Glomerular visceral epithelial cell (primary cell): ENCODE measurements at regions not wholly inside any gene's neighbourhood (a gene's known extent, or its start where the extent isn't known, plus 50 kb on each side); places are given as distances from the start of the nearest gene placed in this dataset.

Experiments
- DNase-seq: peaks from one replicate; pipeline ENCODE4 v3.0.0-alpha.2; 2016; ENCODE audit errors: extremely low spot score

DNA sequence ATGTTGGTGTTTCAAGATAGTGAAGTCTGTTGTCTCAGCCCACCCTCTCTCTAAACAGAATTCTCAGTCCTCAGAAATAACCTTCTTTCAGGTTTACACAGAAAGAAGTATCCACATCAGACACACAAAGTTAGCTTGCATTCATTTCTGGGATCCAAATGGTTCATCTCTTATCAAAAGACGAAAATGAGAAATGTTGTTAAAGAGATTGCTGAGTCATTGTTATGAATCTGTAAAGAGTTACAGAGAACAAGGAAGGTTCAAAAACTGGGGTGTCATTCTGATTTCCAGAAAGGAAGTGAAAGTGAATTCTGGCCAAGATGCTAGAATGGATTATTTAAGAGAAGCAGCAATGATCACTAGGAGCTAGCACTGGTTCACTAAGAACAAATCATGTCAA lies 90.5 kb upstream of the ATXN1 start:
- no peak for DNase-seq

DNA sequence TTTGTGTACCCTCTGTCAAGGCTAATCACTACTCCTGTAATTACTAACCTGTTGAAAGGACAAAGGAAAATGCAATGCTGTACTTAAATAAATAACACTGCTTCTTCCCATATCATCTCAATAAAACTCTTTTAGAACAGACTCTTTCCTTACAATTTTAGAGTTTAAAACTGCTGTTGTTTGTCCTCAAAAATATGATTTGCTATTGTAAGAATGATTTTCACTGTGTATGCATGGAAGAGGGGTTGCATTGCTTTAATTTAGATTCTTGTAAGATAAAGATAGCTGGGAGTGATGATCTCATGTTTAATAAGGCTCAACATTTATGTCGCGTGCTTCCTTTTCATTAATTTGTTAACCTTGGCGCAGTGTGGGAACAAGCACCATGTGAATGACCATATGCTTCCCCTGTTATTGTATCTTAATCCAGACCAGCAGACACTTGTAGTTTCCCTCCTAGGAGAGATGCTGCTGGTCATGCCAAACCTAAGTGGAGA lies 89.8 kb upstream of the ATXN1 start:
- no peak for DNase-seq

DNA sequence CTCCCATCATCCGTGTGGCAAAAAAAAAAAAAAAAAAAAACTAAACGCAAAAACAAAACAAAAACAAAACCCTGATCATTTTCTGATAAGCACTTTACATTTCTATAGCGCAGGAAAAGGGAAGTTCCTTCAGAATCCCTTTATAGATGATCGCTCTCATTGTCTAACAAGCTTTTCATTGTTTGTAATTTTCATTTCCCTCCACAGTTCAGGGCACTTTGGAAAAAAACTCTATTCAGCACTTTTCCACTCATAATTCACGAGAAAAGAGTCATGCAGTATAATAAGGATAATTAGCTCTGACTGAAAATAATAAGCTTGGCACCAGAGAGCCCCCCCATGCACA lies 89.4 kb upstream of the ATXN1 start:
- no peak for DNase-seq

DNA sequence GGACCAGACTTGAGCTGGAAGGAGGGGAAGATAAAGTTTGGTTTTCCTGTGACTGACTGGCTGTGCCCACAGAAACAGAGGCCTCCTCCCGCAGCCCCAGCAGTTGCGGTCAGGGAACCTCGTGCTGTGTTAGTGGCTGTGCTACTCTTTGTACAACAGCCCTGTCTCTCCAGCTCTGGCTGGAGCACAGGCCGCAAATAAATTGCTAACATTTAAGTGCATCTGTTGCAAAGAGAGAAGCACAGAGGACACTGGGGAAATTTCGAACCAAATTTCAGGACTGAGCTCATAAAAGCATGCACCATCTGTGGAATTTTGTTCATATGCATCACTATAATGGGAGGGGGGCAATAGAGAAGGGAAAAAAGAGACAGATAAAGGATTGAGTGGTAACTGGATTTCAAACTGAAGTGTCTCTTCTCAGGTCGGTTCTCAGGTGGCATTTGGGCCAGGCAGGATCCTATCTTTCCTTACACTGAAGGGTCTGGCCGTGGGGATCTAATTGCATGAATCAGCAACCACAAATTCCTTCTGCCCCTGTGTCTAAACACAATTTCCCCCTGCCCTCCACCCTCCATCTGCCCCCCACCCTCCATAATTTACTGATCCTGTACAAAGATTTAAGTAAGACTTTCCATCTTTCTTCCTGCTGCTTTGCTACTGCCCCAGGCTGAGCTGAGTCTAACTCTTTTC lies 88.9 kb upstream of the ATXN1 start:
- peak; percentile 24 for DNase-seq

DNA sequence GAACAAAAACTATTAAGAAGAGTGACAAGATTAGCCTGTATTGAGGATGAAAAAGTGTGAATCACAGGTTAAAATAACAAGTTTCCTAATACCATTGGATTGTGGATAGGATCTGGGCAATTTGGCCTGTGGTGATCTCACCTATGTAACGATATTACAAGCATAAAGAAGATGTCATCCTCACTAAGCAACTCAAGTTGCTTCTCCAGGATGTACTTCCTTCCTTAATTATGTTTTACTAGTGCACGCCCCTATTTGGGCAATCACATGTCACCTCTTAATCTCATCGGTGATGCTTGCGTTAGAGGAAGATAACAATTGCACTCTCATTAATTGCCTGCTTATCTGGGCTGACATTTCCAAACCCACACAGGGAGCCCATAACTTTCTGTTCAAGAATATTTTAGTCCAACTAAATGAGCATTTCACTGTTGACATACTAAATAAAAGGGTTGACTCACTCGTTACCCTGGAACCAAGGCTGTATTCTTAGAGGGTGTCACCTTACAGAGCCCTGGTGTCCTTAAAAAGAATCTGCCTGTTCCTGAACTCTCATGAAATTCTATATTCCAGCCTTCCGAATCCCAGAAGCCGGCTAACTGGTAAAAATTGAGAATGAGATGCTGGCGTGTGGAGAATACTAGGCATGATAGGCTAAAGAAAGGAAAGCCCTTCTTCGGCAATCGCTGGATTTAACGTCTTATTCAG lies 88.2 kb upstream of the ATXN1 start:
- DNase-seq = peak; percentile 28

DNA sequence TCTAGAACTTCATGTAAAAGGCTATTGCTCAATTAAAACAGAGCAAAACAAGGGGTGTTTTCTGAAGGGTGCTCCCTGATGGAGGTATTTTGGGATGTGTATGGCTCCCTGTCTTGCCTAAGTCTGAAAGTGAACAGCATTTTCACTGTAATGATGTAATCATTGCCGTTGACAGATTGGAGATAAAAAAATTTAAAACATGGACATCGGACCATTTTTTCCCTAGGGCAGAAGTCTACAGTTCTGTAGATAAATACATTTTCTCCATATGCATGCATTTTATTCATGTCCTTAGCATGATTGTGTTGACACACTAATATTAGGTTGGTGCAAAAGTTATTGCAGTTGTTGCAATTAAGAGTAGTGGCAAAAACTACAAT lies 85.1 kb upstream of the ATXN1 start:
- DNase-seq = no peak

DNA sequence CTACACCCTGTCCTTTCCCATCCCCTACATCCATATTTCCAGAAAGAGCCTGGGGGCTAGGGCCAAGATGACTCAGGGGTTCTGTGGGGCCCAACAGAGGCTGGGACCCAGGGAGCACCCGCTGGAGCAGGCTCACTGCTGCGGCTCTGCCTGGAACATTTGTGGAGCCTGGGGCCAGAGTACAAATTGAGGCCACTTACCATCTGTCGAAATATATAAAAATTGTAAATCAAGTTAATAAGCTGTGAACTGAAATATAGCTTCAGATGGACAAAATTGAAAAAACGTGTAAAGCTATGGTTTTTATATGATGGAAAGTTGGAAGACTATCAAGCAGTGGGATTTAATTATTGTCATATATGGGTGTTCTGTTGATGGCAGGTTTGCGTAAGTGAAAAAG lies 82.9 kb upstream of the ATXN1 start:
- no peak for DNase-seq

DNA sequence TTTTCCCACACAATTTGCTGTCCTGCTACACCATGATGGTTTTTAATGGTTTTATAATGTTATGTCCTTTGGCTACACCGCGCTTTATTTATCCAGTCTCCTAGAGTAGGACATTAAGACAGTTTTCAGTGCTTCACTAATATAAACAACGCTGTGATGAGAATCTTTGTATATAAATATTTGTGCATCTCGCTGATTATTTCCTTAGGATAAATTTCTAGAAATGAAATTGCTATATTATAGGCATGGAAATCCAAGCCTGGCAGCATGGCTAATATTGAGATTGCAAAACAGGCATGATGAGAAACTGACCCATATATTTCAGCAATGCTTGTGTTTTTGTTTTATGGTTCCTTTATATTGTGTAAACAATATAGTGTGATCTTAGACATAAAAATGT lies 81.4 kb upstream of the ATXN1 start:
- no peak for DNase-seq

DNA sequence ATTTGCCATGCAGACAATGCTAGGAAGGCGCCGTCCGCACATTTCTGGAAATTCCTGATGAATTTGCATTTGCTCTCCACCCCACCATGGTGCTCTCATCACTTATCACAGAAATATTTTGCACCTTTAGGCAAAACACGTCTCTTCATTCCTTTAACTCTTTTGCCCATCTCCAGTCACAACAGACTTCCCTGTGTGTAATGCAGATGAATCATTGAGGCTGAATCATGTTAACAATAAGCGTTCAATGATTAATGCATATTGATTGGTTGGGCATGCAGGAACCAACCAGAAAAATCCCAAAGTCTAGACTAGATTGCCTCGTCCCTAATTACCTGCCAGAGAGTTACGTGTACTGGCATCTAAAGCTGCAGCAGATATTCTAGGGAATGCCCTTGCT lies 80.0 kb upstream of the ATXN1 start:
- no peak for DNase-seq

DNA sequence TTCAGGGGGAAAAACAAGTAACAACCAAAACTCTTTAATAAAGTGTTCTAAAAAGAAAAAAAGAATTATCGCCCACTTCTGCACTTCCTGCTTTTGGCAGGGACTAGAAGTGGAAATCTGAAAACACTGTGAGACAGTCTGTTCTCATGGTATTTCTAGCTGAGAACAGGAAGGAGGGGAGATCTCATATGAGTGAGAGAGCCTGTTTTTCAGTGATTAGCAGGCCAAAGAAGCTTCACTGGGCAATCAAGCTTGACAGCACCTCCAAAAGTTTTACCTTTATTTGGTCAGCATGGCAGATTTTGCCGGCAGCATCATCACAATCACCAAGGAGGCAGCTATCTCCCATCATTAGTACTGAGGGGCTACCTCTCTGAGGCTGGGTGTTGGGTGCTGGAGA lies 79.5 kb upstream of the ATXN1 start:
- DNase-seq = no peak

DNA sequence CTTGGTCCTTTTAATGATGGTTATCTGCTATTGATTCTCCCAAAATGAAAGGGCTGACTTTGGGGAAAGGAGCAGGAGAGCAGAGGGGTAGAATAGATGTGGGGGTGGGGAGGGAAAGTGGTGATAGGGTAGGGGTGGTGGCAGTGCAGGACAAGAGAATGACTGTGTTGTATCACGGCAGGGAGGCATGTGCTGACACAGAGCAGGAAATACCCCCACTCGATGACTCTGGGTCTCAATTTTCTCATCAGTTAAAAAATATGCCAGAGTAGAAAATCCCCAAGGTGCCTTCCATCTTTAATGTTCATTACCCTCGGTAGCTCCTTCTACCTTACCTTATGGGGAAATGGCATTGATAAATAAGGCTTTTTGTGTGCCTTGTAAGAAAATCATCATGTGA lies 79.0 kb upstream of the ATXN1 start:
- DNase-seq = no peak

DNA sequence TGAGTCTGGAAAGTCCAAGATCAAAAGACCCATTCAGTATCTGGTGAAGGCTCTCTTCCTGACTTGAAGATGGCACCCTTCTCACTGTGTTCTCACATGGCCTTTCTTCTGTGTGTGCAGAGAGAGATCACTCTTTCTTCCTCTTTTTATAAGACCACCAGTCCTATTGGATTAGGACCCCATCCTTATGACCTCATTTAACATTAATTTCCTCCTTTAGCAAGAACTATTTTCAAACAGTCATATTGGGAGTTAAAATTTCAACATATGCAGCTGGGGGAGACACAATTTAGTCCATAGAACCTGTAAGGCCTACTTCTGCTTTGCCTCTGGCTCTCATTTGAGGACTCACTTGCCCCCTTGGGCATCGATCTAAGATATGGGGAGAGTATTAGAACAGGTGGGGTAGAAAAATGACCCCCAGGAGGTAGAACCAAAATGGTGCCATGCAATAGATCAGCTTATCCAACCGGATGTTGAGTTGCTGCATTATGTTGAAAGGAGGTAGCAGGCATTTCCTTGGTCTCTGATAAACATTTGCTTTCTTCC lies 78.4 kb upstream of the ATXN1 start:
- DNase-seq = no peak

DNA sequence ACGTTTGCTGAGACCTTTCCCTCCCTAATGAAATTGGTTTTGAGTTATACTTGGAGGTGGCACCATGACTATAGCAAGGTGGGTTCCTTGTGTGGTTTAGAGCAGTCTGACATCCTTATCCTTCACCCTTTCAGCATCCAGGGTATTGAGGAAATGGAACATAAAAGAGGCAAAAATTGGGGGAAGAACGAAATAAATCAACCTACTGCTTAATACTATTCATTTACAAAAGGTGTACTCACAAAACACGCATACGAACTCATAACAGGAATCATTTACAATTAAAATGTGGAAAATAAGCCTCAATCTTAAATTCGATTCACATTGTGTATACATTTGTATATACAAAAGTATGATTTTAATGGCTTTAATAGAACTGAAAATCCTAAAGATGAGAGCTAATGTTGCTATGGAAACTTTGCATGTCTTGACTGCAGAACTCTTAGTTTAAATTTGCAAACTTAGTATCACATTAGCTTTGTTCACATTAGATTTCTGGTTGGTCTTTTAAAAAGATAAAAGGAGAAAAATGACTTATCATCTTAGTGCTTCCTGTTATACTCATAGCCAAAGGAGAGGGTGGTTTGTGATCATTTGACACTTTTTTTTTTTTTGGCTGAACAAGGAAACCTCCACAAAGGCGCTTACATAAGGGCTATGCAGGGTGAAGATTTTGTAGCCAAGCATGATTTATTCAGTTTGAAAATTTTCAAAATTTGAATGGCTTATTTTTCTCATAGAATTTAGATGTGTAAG lies 76.1 kb upstream of the ATXN1 start:
- no peak for DNase-seq

DNA sequence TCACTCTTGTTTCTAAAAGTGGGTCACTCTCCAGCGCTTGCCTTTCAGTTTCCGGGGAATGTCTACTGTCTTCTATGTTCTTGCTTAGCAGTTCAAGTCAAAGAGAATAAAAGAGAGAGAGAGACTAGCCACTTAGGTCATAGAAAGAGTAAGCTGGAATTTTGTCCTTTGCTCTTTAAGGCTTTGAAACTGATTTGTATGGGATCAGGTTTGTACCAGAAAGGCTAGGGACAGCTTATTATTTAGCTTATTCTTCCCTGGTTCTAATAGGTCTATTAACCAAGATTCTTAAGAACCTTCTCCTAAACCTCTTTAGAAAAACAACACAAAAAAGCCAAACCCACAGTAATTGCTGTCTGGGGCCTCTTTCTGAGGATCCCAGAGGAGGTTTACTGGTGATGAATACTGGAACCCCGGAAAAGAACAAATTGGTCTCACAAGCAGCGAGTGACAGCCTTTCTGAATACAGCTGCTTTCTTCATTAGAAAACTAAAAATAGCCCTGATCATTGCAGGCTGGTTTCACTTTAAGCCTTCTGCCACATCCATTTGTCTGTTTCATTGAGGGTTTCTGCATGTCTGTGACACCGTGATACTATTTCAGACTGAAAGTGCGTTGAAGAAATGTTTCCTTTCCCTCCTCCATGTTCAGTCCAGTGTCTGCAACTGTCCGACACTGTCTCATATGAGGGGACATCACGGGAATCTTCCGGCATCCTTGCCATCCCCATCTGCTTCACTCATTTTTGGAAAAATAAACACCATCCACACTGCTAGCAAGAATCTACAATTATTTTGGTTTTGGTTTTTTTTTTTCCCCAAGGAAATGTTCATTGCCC lies 75.1 kb upstream of the ATXN1 start:
- DNase-seq = no peak

DNA sequence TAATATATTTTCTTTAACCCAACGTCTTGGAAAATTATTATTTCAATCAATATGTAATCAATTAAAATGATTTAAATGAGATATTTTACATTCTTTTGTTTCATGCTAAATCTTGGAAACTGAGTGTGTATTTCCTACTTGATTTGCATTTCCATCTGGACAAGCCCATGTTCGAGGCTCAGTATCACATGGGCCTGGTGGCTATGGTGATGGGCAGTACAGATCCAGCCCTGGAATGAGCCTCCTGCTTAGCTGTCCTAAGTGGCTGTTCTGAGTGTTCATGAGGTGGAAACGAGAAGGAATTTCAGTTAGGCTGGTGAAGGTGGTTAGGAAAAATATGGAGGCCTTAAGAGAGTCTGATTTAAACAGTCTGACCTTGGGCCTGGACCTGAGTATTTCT lies 73.0 kb upstream of the ATXN1 start:
- no peak for DNase-seq

DNA sequence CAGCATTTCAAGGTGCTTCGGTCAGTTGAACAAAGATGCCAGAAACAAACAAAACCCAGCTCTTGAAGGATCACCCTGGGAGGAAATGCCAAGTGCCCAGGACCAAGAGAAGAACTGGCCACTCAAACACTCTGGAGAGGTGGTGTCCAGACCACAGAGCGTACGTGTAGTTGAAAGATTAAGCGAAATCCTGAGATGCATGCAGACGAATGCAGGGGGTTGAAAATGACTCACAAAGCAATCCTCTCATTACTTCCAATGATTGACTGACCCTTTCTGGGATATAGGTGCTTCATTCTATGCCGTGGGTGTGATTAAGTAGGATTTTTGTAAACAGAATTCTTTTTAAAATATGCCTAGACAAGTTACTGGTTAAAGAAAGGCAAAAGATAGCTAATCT lies 71.5 kb upstream of the ATXN1 start:
- DNase-seq = peak; percentile 5

DNA sequence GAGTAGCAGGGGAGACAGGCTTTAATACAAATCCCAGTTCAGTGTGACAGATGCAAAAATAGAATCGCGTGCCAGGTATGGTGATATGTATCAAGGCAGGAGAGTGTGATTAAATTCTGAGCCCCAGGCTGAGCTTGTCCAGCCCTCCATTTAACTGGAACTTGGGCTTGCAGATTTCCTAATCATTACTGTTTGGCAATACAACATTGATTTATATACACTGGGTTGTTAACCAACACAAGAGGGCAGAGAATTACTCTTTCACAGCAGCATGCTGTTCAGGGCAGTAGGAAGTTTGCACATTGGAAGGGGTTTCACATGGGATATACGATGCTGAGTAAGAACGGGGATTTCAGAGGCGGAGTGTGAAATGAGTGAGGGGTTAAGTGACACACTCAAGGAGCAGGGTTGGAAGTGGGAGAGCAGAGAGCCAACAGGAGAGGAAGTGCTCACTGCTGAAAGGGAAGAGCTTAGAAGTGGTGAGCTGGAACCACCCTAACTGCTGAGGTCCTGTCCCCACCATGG lies 70.8 kb upstream of the ATXN1 start:
- DNase-seq = no peak

DNA sequence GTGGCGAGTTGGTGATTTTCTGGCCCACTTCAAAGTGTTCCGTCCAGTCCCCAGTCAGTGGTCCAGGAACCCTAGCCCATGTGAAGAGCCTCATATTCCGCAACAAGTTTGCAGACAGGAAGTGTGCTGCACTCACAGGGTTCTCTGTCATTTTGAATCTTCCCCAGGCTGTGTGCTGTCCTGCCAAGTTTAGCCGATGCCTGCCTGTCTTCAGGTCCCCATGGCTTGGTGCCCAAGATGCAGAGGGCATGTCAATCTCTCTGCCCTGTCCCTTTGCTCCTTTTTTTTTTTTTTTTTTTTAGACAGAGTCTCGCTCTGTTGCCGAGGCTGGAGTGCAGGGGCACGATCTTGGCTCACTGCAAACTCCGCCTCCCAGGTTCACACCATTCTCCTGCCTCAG lies 69.9 kb upstream of the ATXN1 start:
- DNase-seq = no peak

DNA sequence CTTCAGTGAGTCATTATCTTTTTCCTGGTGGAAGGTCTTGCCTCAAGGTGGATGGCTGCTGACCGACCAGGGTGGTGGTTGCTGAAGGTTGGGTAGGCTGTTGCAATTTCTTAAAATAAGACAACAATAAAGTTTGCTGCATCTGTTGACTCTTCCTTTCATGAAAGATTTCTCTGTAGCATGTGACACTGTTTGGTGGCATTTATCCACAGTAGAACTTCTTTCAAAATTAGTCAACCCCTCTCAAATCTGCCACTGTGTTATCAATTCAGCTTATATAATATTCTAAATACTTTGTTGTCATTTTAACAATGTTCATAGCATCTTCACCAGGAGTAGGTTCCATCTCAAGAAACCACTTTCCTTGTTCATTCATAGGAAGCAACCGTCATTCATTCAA lies 66.8 kb upstream of the ATXN1 start:
- DNase-seq = no peak

DNA sequence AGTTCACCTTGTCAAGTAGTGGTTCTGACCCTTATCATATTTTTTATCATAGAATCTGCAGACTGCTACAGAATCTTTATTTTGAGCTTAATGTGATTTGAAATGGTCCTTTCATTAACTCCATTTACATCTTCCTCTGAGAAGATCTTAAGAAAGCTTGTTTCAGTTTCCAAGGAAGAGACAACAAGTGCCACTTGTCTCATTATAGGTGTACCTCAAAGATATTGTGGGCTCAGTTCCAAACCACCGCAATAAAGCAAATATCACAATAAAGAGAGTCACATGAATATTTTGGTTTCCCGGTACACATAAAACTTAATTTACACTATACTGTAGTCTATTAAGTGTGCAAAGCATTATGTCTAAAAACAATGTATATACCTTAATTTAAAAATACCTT lies 66.4 kb upstream of the ATXN1 start:
- DNase-seq = no peak

DNA sequence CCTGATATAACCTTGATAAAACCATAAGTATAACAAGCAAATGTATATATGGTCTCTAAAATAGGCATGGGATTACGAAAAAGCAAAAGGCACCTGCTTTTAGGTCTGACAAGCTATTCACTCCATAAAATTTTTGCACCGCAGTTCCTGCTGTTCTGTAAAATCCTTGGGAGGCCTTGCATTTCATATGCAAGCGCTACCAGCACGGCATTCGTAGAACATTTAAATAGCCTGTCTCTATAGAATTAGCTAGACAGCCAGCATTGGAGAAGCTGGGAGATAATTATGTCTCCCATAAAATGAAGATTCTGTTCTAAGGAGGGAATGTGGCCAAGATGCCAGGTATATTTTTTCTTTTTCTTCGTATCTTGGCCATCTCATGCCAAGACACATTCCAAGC lies 64.5 kb upstream of the ATXN1 start:
- no peak for DNase-seq
